CD4-positive, alpha-beta memory T cell (primary cell): ENCODE measurements at regions not wholly inside any gene's neighbourhood (a gene's known extent, or its start where the extent isn't known, plus 50 kb on each side); places are given as distances from the start of the nearest gene placed in this dataset.
"Not testable (repeated sequence)": the region's sequence is repeated elsewhere in the genome, so short reads cannot be mapped to it uniquely, and the experiment has no call there.

Source experiments
- CTCF ChIA-PET: fragments of 350-600 bp; sonication (Branson Sonifier 250); formaldehyde crosslinking; loops from one replicate; lab custom pipeline; 2021; ENCODE audit warnings: inconsistent platforms; ENCODE audit not compliant: partially characterized antibody; lab: Charles Lee
- POLR2A ChIA-PET: fragments of 350-600 bp; sonication (Branson Sonifier 250); formaldehyde crosslinking; loops from one replicate; lab custom pipeline; 2021; ENCODE audit not compliant: partially characterized antibody; lab: Charles Lee
- DNase-seq, 5 donors: peaks; one replicate each; pipeline versions ENCODE4 v3.0.0 to v3.0.0-alpha.2; 2020 to 2022; ENCODE audit warnings: mixed read lengths in 1 of 5
- H3K27ac ChIP-seq: one replicate; pipeline ENCODE4 v1.7.0; 2013; ENCODE audit warnings: low read depth, low read length
- H3K27me3 ChIP-seq: 2 replicates; pipeline ENCODE4 v1.7.0; 2013; ENCODE audit warnings: mild to moderate bottlenecking, low read length, moderate library complexity; ENCODE audit not compliant: insufficient read depth
- H3K36me3 ChIP-seq: 2 replicates; pipeline ENCODE4 v1.7.0; 2013; ENCODE audit warnings: mild to moderate bottlenecking, low read length, moderate library complexity; ENCODE audit not compliant: insufficient read depth
- H3K4me1 ChIP-seq: 2 replicates; pipeline ENCODE4 v1.7.0; 2013; ENCODE audit warnings: mild to moderate bottlenecking, low read length, moderate library complexity; ENCODE audit not compliant: insufficient read depth
- H3K4me3 ChIP-seq, 2 donors: one replicate each; pipeline ENCODE4 v1.7.0; 2013; ENCODE audit warnings: low read length in 2 of 2, mild to moderate bottlenecking in 1 of 2
- H3K9me3 ChIP-seq, 2 donors: one replicate each; pipeline ENCODE4 v1.7.0; 2013; ENCODE audit warnings: low read length in 2 of 2, control low read depth in 1 of 2; ENCODE audit not compliant: control insufficient read depth in 1 of 2
- H3K27ac Mint-ChIP-seq, 7 donors: one replicate each; pipeline ENCODE4 v1.8.0; 2020 to 2021; ENCODE audit warnings: mixed read lengths in 7 of 7, mild to moderate bottlenecking in 6 of 7, inconsistent platforms in 3 of 7, moderate library complexity in 3 of 7
- H3K27me3 Mint-ChIP-seq, 2 donors: one replicate each; pipeline ENCODE4 v1.8.0; 2020 to 2021; ENCODE audit warnings: mixed read lengths in 2 of 2
- H3K36me3 Mint-ChIP-seq, 2 donors: one replicate each; pipeline ENCODE4 v1.8.0; 2020 to 2021; ENCODE audit warnings: mixed read lengths in 2 of 2, inconsistent platforms in 1 of 2, mild to moderate bottlenecking in 1 of 2
- H3K4me1 Mint-ChIP-seq, 4 donors: one replicate each; pipeline ENCODE4 v1.8.0; 2020 to 2021; ENCODE audit warnings: mixed read lengths in 4 of 4, mild to moderate bottlenecking in 1 of 4
- H3K4me3 Mint-ChIP-seq, 8 donors: one replicate each; pipeline ENCODE4 v1.8.0; 2020 to 2021; ENCODE audit warnings: mixed read lengths in 8 of 8, mild to moderate bottlenecking in 7 of 8, moderate library complexity in 6 of 8, inconsistent platforms in 3 of 8
- H3K9me3 Mint-ChIP-seq, 8 donors: one replicate each; pipeline ENCODE4 v1.8.0; 2020 to 2021; ENCODE audit warnings: mixed read lengths in 8 of 8, mild to moderate bottlenecking in 5 of 8, inconsistent platforms in 3 of 8, moderate library complexity in 1 of 8
- intact Hi-C: fragments of 100-400 bp; cut with micrococcal nuclease; formaldehyde crosslinking; loops from one replicate; pipeline ENCODE4 v1.15.1; 2023

GRCh38 chr1:146883190-146883589 is 54.9 kb upstream of the NBPF12 start:
- H3K27ac Mint-ChIP-seq, intact Hi-C loops, H3K9me3 Mint-ChIP-seq, H3K27me3 Mint-ChIP-seq, CTCF ChIA-PET, H3K27me3 ChIP-seq, H3K36me3 Mint-ChIP-seq, H3K4me1 ChIP-seq, H3K27ac ChIP-seq, H3K4me1 Mint-ChIP-seq, H3K4me3 Mint-ChIP-seq, POLR2A ChIA-PET, DNase-seq, H3K9me3 ChIP-seq, H3K36me3 ChIP-seq, H3K4me3 ChIP-seq: not testable (repeated sequence)

- DNase-seq, H3K27me3 Mint-ChIP-seq, H3K36me3 Mint-ChIP-seq, H3K4me1 Mint-ChIP-seq, intact Hi-C loops, H3K9me3 Mint-ChIP-seq, H3K27ac Mint-ChIP-seq, H3K36me3 ChIP-seq, H3K4me3 Mint-ChIP-seq, H3K9me3 ChIP-seq, H3K4me1 ChIP-seq, H3K27ac ChIP-seq, CTCF ChIA-PET, POLR2A ChIA-PET, H3K27me3 ChIP-seq, H3K4me3 ChIP-seq: not testable (repeated sequence)
Measured at GRCh38 chr1:146881096-146881495, 57.0 kb upstream of the NBPF12 start.

GRCh38 chr1:146863799-146864319 is 74.3 kb upstream of the NBPF12 start:
- H3K27ac ChIP-seq, H3K4me1 ChIP-seq, H3K4me3 Mint-ChIP-seq, POLR2A ChIA-PET, intact Hi-C loops, H3K4me1 Mint-ChIP-seq, H3K27me3 ChIP-seq, H3K9me3 Mint-ChIP-seq, H3K27me3 Mint-ChIP-seq, CTCF ChIA-PET, DNase-seq, H3K4me3 ChIP-seq, H3K36me3 Mint-ChIP-seq, H3K36me3 ChIP-seq, H3K27ac Mint-ChIP-seq, H3K9me3 ChIP-seq: not testable (repeated sequence)

- H3K4me3 ChIP-seq, H3K9me3 Mint-ChIP-seq, DNase-seq, H3K27me3 ChIP-seq, POLR2A ChIA-PET, H3K36me3 Mint-ChIP-seq, H3K4me3 Mint-ChIP-seq, H3K4me1 ChIP-seq, H3K36me3 ChIP-seq, H3K4me1 Mint-ChIP-seq, H3K27ac ChIP-seq, H3K27ac Mint-ChIP-seq, H3K9me3 ChIP-seq, intact Hi-C loops, CTCF ChIA-PET, H3K27me3 Mint-ChIP-seq: not testable (repeated sequence)
Measured at GRCh38 chr1:146853147-146853546, 85.0 kb upstream of the NBPF12 start.

GRCh38 chr1:146850352-146850889 is 87.7 kb upstream of the NBPF12 start:
- H3K9me3 ChIP-seq, H3K4me3 Mint-ChIP-seq, H3K4me1 Mint-ChIP-seq, H3K27me3 ChIP-seq, H3K27ac ChIP-seq, POLR2A ChIA-PET, H3K27me3 Mint-ChIP-seq, H3K9me3 Mint-ChIP-seq, H3K4me3 ChIP-seq, H3K27ac Mint-ChIP-seq, H3K4me1 ChIP-seq, CTCF ChIA-PET, H3K36me3 Mint-ChIP-seq, H3K36me3 ChIP-seq, intact Hi-C loops, DNase-seq: not testable (repeated sequence)

GRCh38 chr1:146838725-146839124 is 99.4 kb upstream of the NBPF12 start:
- H3K4me1 Mint-ChIP-seq, H3K27ac ChIP-seq, H3K4me3 ChIP-seq, H3K9me3 Mint-ChIP-seq, H3K27me3 ChIP-seq, POLR2A ChIA-PET, H3K4me1 ChIP-seq, H3K36me3 ChIP-seq, CTCF ChIA-PET, DNase-seq, intact Hi-C loops, H3K36me3 Mint-ChIP-seq, H3K9me3 ChIP-seq, H3K27ac Mint-ChIP-seq, H3K27me3 Mint-ChIP-seq, H3K4me3 Mint-ChIP-seq: not testable (repeated sequence)

GRCh38 chr1:146826957-146827356 is 111.2 kb upstream of the NBPF12 start:
- H3K27ac Mint-ChIP-seq, H3K4me1 Mint-ChIP-seq, H3K4me3 ChIP-seq, H3K27me3 Mint-ChIP-seq, H3K27ac ChIP-seq, intact Hi-C loops, H3K27me3 ChIP-seq, DNase-seq, H3K9me3 ChIP-seq, H3K36me3 Mint-ChIP-seq, CTCF ChIA-PET, H3K36me3 ChIP-seq, H3K4me3 Mint-ChIP-seq, H3K4me1 ChIP-seq, POLR2A ChIA-PET: not testable (repeated sequence)
- H3K9me3 Mint-ChIP-seq, result peaks cover 0 to 13% (median 3%) of the 10 kb centered on the region in 8 donors

GRCh38 chr1:146794236-146794635 is 143.9 kb upstream of the NBPF12 start:
- H3K4me1 ChIP-seq, intact Hi-C loops: not testable (repeated sequence)

More at GRCh38 chr1:146794236-146794635, 143.9 kb upstream of the NBPF12 start:
- H3K36me3 ChIP-seq, H3K36me3 Mint-ChIP-seq, H3K27me3 Mint-ChIP-seq, H3K27me3 ChIP-seq, POLR2A ChIA-PET, H3K9me3 ChIP-seq, DNase-seq, H3K4me3 ChIP-seq, H3K4me3 Mint-ChIP-seq, H3K27ac ChIP-seq, H3K27ac Mint-ChIP-seq, H3K4me1 Mint-ChIP-seq, CTCF ChIA-PET, H3K9me3 Mint-ChIP-seq: not testable (repeated sequence)
